ENCODE measurements at regions not wholly inside any gene's neighbourhood (a gene's known extent, or its start where the extent isn't known, plus 50 kb on each side); places are given as distances from the start of the nearest gene placed in this dataset.

GRCh38 chr15:46213551-46213950 lies 578.7 kb downstream of the SQOR start:
- TF ChIP-seq CTCF (IDR thresholded peaks at IDR 0.05; ENCODE audit: low read length) (no peak), EZH2 (IDR thresholded peaks at IDR 0.05; ENCODE audit: borderline replicate concordance, low read length) (no peak)
